ENCODE measurements at regions not wholly inside any gene's neighbourhood (a gene's known extent, or its start where the extent isn't known, plus 50 kb on each side); places are given as distances from the start of the nearest gene placed in this dataset.

- Histone ChIP-seq H3K4me2 (ENCODE audit: insufficient read depth, low read length) (no peak overlapping the region), H3K27ac (ENCODE audit: insufficient read depth, low read depth, low read length) (no peak overlapping the region), H2AFZ (ENCODE audit: low read depth, low read length) (no peak overlapping the region), H3K4me1 (ENCODE audit: control insufficient read depth, extremely low read depth, insufficient read depth, low read length) (no peaks in the 10 kb centered on the region), H3K4me3 (replicated peaks in 1 of 3; ENCODE audit: insufficient read depth in 1 of 3, low read depth in 1 of 3, low read length in 3 of 3) (no peak overlapping the region), H3K79me2 (ENCODE audit: control insufficient read depth, insufficient read depth, low read length) (no peaks in the 10 kb centered on the region), H3K36me3 (ENCODE audit: control insufficient read depth in 2 of 2, extremely low read depth in 1 of 2, insufficient read depth in 2 of 2, low read length in 2 of 2) (no peaks in the 10 kb centered on the region), H3K9me3 (replicated peaks; ENCODE audit: control insufficient read depth, insufficient read depth, low read length) (peaks cover 2% of the 10 kb centered on the region), H3K9me1 (replicated peaks; ENCODE audit: control insufficient read depth, extremely low read depth, insufficient read depth, low read length) (no peaks in the 10 kb centered on the region), H3K9ac (replicated peaks; ENCODE audit: extremely low read depth, insufficient read depth, low read length) (no peak overlapping the region), H3K27me3 (ENCODE audit: control insufficient read depth in 2 of 2, insufficient read depth in 2 of 2, low read length in 2 of 2) (no peaks in the 10 kb centered on the region), H4K20me1 (replicated peaks; ENCODE audit: control insufficient read depth, extremely low read depth, insufficient read depth, low read length) (no peaks in the 10 kb centered on the region)
- CTCF ChIA-PET = no interaction called here
- FAIRE-seq (no peak), DNase-seq (ENCODE audit: low read depth, low spot score) (no peak)
- dilution Hi-C loops (cut with MboI; ENCODE audit: extremely low pct_ligation_motif_present, low sequenced_read_pairs) (no loop called here), intact Hi-C loops (cut with micrococcal nuclease) (no loop called here)
- POLR2A ChIA-PET = no interaction called here
- no peak for TF ChIP-seq JUN (IDR thresholded peaks at IDR 0.05; ENCODE audit: borderline replicate concordance, insufficient read depth, insufficient read length, low read depth)
- TF ChIP-seq CTCF (IDR thresholded peaks at IDR 0.05; ENCODE audit: extremely low read depth in 1 of 2, insufficient read depth in 1 of 2, low read depth in 1 of 2, low read length in 2 of 2) = no peak
- TF ChIP-seq EZH2 (IDR thresholded peaks at IDR 0.05; ENCODE audit: borderline replicate concordance, low read depth, low read length, severe bottlenecking) = no peak
- TF ChIP-seq MYC (IDR thresholded peaks at IDR 0.05; ENCODE audit: low read depth, low read length) = no peak
- TF ChIP-seq FOS (IDR thresholded peaks at IDR 0.05; ENCODE audit: borderline replicate concordance, insufficient read depth, low read length) = no peak
- TF ChIP-seq POLR2AphosphoS5 (IDR thresholded peaks at IDR 0.05; ENCODE audit: insufficient read depth, low read depth, low read length) = no peak
- TF ChIP-seq GATA2 (IDR thresholded peaks at IDR 0.05; ENCODE audit: insufficient read depth, insufficient read length, low read depth, low read length) = no peak
- TF ChIP-seq POLR2A (IDR thresholded peaks at IDR 0.05; ENCODE audit: low read depth, low read length) = no peak
- TF ChIP-seq MAX (IDR thresholded peaks at IDR 0.05; ENCODE audit: insufficient read depth, insufficient read length) = no peak
- no TSS peak for BruUV-seq (replicated peaks)
These were observed 608.7 kb downstream of the TFAP2A start for GRCh38 chr6:9806195-9806594.
